Neural cell (in vitro differentiated cells): ENCODE measurements at regions not wholly inside any gene's neighbourhood (a gene's known extent, or its start where the extent isn't known, plus 50 kb on each side); places are given as distances from the start of the nearest gene placed in this dataset.

ENCODE experiments used
- EZH2 ChIP-seq: fragments of 200-600, 300-800 bp; shearing (Covaris generic), sonication (generic); IDR thresholded peaks from 2 replicates; pipeline ENCODE4 v1.6.1; 2014; ENCODE audit warnings: antibody characterized with exemption, low read length, borderline replicate concordance, mild to moderate bottlenecking; ENCODE audit not compliant: insufficient read depth, poor library complexity, severe bottlenecking
- SMC3 ChIP-seq: fragments of 450-650 bp; conservative IDR thresholded peaks from 2 replicates; pipeline ENCODE4 v1.6.1; 2014; ENCODE audit warnings: antibody characterized with exemption, mild to moderate bottlenecking, moderate library complexity; ENCODE audit not compliant: poor library complexity
- TF ChIP-seq, protein P1 (sequence below): IDR thresholded peaks from 2 replicates; pipeline ENCODE4 v1.6.1; 2012; ENCODE audit warnings: borderline replicate concordance

DNA sequence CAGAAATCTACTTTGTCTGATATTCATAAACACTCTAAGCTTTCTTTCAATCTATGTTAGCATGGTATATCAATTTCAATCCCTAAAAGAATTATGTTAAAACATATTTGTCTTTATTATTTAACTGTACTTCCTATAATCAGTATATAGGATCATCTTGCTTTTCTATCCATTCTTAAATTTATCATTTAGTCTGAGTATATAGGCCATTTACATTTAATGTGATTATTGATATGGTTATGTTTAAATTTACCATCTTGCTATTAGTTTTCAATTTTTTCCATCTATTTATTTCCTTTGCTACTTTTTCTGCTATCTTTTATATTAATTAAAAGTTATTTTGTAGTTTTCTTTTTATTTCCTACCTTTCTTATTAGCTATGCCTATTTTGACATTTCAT lies 174.8 kb upstream of the MBNL1 start:
- no peak for TF ChIP-seq EZH2
- TF ChIP-seq, protein P1, sequence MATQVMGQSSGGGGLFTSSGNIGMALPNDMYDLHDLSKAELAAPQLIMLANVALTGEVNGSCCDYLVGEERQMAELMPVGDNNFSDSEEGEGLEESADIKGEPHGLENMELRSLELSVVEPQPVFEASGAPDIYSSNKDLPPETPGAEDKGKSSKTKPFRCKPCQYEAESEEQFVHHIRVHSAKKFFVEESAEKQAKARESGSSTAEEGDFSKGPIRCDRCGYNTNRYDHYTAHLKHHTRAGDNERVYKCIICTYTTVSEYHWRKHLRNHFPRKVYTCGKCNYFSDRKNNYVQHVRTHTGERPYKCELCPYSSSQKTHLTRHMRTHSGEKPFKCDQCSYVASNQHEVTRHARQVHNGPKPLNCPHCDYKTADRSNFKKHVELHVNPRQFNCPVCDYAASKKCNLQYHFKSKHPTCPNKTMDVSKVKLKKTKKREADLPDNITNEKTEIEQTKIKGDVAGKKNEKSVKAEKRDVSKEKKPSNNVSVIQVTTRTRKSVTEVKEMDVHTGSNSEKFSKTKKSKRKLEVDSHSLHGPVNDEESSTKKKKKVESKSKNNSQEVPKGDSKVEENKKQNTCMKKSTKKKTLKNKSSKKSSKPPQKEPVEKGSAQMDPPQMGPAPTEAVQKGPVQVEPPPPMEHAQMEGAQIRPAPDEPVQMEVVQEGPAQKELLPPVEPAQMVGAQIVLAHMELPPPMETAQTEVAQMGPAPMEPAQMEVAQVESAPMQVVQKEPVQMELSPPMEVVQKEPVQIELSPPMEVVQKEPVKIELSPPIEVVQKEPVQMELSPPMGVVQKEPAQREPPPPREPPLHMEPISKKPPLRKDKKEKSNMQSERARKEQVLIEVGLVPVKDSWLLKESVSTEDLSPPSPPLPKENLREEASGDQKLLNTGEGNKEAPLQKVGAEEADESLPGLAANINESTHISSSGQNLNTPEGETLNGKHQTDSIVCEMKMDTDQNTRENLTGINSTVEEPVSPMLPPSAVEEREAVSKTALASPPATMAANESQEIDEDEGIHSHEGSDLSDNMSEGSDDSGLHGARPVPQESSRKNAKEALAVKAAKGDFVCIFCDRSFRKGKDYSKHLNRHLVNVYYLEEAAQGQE: no peak
- no peak for TF ChIP-seq SMC3
